ENCODE measurements at regions not wholly inside any gene's neighbourhood (a gene's known extent, or its start where the extent isn't known, plus 50 kb on each side); places are given as distances from the start of the nearest gene placed in this dataset.
"Not testable (repeated sequence)": the region's sequence is repeated elsewhere in the genome, so short reads cannot be mapped to it uniquely, and the experiment has no call there.

- Mint-ChIP-seq H3K4me1 (no peaks in the 10 kb centered on the region), H3K27me3 (no peaks in the 10 kb centered on the region), H3K36me3 (no peaks in the 10 kb centered on the region), H3K9me3 (no peaks in the 10 kb centered on the region), H3K4me3 (no peak overlapping the region), H3K27ac (no peak overlapping the region)
- CTCF ChIA-PET = no interaction called here
- no peak for DNase-seq
Measured at GRCh38 chr7:91372323-91372722, 108.1 kb downstream of the FZD1 start.

- Mint-ChIP-seq H3K9me3 (no peaks in the 10 kb centered on the region), H3K36me3 (no peaks in the 10 kb centered on the region), H3K27me3 (no peaks in the 10 kb centered on the region), H3K27ac (no peak overlapping the region), H3K4me1 (no peaks in the 10 kb centered on the region), H3K4me3 (no peak overlapping the region)
- CTCF ChIA-PET = no interaction called here
- no peak for DNase-seq
Measured at GRCh38 chr7:91373111-91373800, 109.0 kb downstream of the FZD1 start.

GRCh38 chr7:91374321-91374989 lies 110.2 kb downstream of the FZD1 start:
- no peak for DNase-seq
- Mint-ChIP-seq H3K27ac (no peak overlapping the region), H3K27me3 (no peaks in the 10 kb centered on the region), H3K9me3 (no peaks in the 10 kb centered on the region), H3K4me1 (no peaks in the 10 kb centered on the region), H3K36me3 (no peaks in the 10 kb centered on the region), H3K4me3 (no peak overlapping the region)
- CTCF ChIA-PET = no interaction called here

- no peak for DNase-seq
- Mint-ChIP-seq H3K4me3 (no peak overlapping the region), H3K27me3 (no peaks in the 10 kb centered on the region), H3K27ac (no peak overlapping the region), H3K9me3 (no peaks in the 10 kb centered on the region), H3K36me3 (no peaks in the 10 kb centered on the region), H3K4me1 (no peaks in the 10 kb centered on the region)
- CTCF ChIA-PET = no interaction called here
Measured at GRCh38 chr7:91375378-91375777, 111.1 kb downstream of the FZD1 start.

GRCh38 chr7:91378131-91378530 lies 113.9 kb downstream of the FZD1 start:
- CTCF ChIA-PET = no interaction called here
- peaks cover 3% of the 10 kb centered on the region for H3K9me3 Mint-ChIP-seq
- H3K27me3 Mint-ChIP-seq = no peaks in the 10 kb centered on the region
- DNase-seq = no peak
- no peaks in the 10 kb centered on the region for H3K4me1 Mint-ChIP-seq
- H3K4me3 Mint-ChIP-seq = no peak overlapping the region
- H3K27ac Mint-ChIP-seq = no peak overlapping the region
- no peaks in the 10 kb centered on the region for H3K36me3 Mint-ChIP-seq

- H3K4me1 Mint-ChIP-seq = no peaks in the 10 kb centered on the region
- DNase-seq = no peak
- CTCF ChIA-PET = no interaction called here
- H3K4me3 Mint-ChIP-seq = no peak overlapping the region
- no peaks in the 10 kb centered on the region for H3K27me3 Mint-ChIP-seq
- H3K36me3 Mint-ChIP-seq = no peaks in the 10 kb centered on the region
- no peak overlapping the region for H3K27ac Mint-ChIP-seq
- H3K9me3 Mint-ChIP-seq = peaks cover 3% of the 10 kb centered on the region
Measured at GRCh38 chr7:91379236-91379635, 115.0 kb downstream of the FZD1 start.

GRCh38 chr7:91379991-91380390 lies 115.8 kb downstream of the FZD1 start:
- no peaks in the 10 kb centered on the region for H3K36me3 Mint-ChIP-seq
- peaks cover 3% of the 10 kb centered on the region for H3K9me3 Mint-ChIP-seq
- no peaks in the 10 kb centered on the region for H3K27me3 Mint-ChIP-seq
- CTCF ChIA-PET = no interaction called here
- H3K4me1 Mint-ChIP-seq = no peaks in the 10 kb centered on the region
- no peak for DNase-seq
- no peak overlapping the region for H3K27ac Mint-ChIP-seq
- H3K4me3 Mint-ChIP-seq = no peak overlapping the region

GRCh38 chr7:91383053-91383904 lies 119.0 kb downstream of the FZD1 start:
- Mint-ChIP-seq H3K4me3 (no peak overlapping the region), H3K9me3 (peaks cover 3% of the 10 kb centered on the region), H3K27me3 (no peaks in the 10 kb centered on the region), H3K27ac (no peak overlapping the region), H3K36me3 (no peaks in the 10 kb centered on the region), H3K4me1 (no peaks in the 10 kb centered on the region)
- DNase-seq = no peak
- CTCF ChIA-PET = no interaction called here

- no peaks in the 10 kb centered on the region for H3K36me3 Mint-ChIP-seq
- CTCF ChIA-PET = no interaction called here
Measured at GRCh38 chr7:91383905-91384274, 119.7 kb downstream of the FZD1 start.

GRCh38 chr7:91394757-91395156 lies 130.5 kb downstream of the FZD1 start:
- H3K27me3 Mint-ChIP-seq, H3K4me1 Mint-ChIP-seq, H3K36me3 Mint-ChIP-seq, H3K9me3 Mint-ChIP-seq, CTCF ChIA-PET, H3K4me3 Mint-ChIP-seq, H3K27ac Mint-ChIP-seq, DNase-seq: not testable (repeated sequence)

More at GRCh38 chr7:91383905-91384274, 119.7 kb downstream of the FZD1 start:
- Mint-ChIP-seq H3K27me3 (no peaks in the 10 kb centered on the region), H3K4me3 (no peak overlapping the region), H3K27ac (no peak overlapping the region), H3K4me1 (no peaks in the 10 kb centered on the region), H3K9me3 (peaks cover 3% of the 10 kb centered on the region)
- DNase-seq = no peak

- DNase-seq, H3K27ac Mint-ChIP-seq, H3K36me3 Mint-ChIP-seq, CTCF ChIA-PET, H3K4me1 Mint-ChIP-seq, H3K4me3 Mint-ChIP-seq, H3K9me3 Mint-ChIP-seq, H3K27me3 Mint-ChIP-seq: not testable (repeated sequence)
Measured at GRCh38 chr7:91395313-91395712, 131.1 kb downstream of the FZD1 start.

- no peaks in the 10 kb centered on the region for H3K36me3 Mint-ChIP-seq
- no peak for DNase-seq
- H3K27ac Mint-ChIP-seq = no peak overlapping the region
- H3K4me1 Mint-ChIP-seq = no peaks in the 10 kb centered on the region
- H3K27me3 Mint-ChIP-seq = no peaks in the 10 kb centered on the region
- no peak overlapping the region for H3K4me3 Mint-ChIP-seq
- CTCF ChIA-PET = no interaction called here
- H3K9me3 Mint-ChIP-seq = no peaks in the 10 kb centered on the region
Measured at GRCh38 chr7:91397096-91397495, 132.9 kb downstream of the FZD1 start.

- CTCF ChIA-PET = no interaction called here
- no peak for DNase-seq
- no peaks in the 10 kb centered on the region for H3K36me3 Mint-ChIP-seq
- H3K9me3 Mint-ChIP-seq = peaks cover 2% of the 10 kb centered on the region
- H3K27ac Mint-ChIP-seq = no peak overlapping the region
- H3K4me3 Mint-ChIP-seq = no peak overlapping the region
- H3K4me1 Mint-ChIP-seq = no peaks in the 10 kb centered on the region
- H3K27me3 Mint-ChIP-seq = no peaks in the 10 kb centered on the region
Measured at GRCh38 chr7:91397612-91398011, 133.4 kb downstream of the FZD1 start.

- no peak for DNase-seq
- H3K4me3 Mint-ChIP-seq = no peak overlapping the region
- CTCF ChIA-PET = no interaction called here
Measured at GRCh38 chr7:91398341-91398740, 134.1 kb downstream of the FZD1 start.

More at GRCh38 chr7:91398341-91398740, 134.1 kb downstream of the FZD1 start:
- H3K27ac Mint-ChIP-seq = no peak overlapping the region
- peaks cover 2% of the 10 kb centered on the region for H3K9me3 Mint-ChIP-seq
- H3K4me1 Mint-ChIP-seq = no peaks in the 10 kb centered on the region
- H3K27me3 Mint-ChIP-seq = no peaks in the 10 kb centered on the region
- H3K36me3 Mint-ChIP-seq = no peaks in the 10 kb centered on the region

All from activated naive CD4-positive, alpha-beta T cell treated with anti-CD3 and anti-CD28 coated beads, Interleukin-2, amount 10 ng/mL, durations not matched to agents 7 days and 5 days (primary cell).